ENCODE measurements at regions not wholly inside any gene's neighbourhood (a gene's known extent, or its start where the extent isn't known, plus 50 kb on each side); places are given as distances from the start of the nearest gene placed in this dataset.

GRCh38 chr13:26921918-26922317, 161.3 kb upstream of the GPR12 start:
- Histone ChIP-seq H3K4me1 (peaks cover 0 to 5% (median 0%) of the 10 kb centered on the region in 4 donors), H3K27ac (no peak overlapping the region), H3K4me3 (no peak overlapping the region), H3K27me3 (no peaks in the 10 kb centered on the region), H3K36me3 (no peaks in the 10 kb centered on the region), H3K9me3 (no peaks in the 10 kb centered on the region)
- intact Hi-C loops (cut with DNase I; ENCODE audit: low total_unique reads): no loop called here
- DNase-seq: no peak
- TF ChIP-seq, protein P1, sequence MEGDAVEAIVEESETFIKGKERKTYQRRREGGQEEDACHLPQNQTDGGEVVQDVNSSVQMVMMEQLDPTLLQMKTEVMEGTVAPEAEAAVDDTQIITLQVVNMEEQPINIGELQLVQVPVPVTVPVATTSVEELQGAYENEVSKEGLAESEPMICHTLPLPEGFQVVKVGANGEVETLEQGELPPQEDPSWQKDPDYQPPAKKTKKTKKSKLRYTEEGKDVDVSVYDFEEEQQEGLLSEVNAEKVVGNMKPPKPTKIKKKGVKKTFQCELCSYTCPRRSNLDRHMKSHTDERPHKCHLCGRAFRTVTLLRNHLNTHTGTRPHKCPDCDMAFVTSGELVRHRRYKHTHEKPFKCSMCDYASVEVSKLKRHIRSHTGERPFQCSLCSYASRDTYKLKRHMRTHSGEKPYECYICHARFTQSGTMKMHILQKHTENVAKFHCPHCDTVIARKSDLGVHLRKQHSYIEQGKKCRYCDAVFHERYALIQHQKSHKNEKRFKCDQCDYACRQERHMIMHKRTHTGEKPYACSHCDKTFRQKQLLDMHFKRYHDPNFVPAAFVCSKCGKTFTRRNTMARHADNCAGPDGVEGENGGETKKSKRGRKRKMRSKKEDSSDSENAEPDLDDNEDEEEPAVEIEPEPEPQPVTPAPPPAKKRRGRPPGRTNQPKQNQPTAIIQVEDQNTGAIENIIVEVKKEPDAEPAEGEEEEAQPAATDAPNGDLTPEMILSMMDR (IDR thresholded peaks at IDR 0.05): no peak
- no peak for TF ChIP-seq EP300 (IDR thresholded peaks at IDR 0.05; ENCODE audit: low read depth)
- no peak for TF ChIP-seq POLR2A (IDR thresholded peaks at IDR 0.05)
- no peak for TF ChIP-seq POLR2AphosphoS5 (IDR thresholded peaks at IDR 0.05)
- WGBS, 2 donors (ENCODE audit: low coverage in 1 of 2): 55 to 60% methylated on average over 2 to 7 of the region's 7 CpGs
- in situ Hi-C loops (cut with MboI; ENCODE audit: low pct_ligation_motif_present in 1 of 4, low pct_unique_long_range_greater_than_20kb in 1 of 4, low sequenced_read_pairs in 3 of 4): no loop called here

- intact Hi-C loops (cut with DNase I; ENCODE audit: low total_unique reads) (no loop called here), in situ Hi-C loops (cut with MboI; ENCODE audit: low pct_ligation_motif_present in 1 of 4, low pct_unique_long_range_greater_than_20kb in 1 of 4, low sequenced_read_pairs in 3 of 4) (no loop called here)
- Histone ChIP-seq H3K36me3 (no peaks in the 10 kb centered on the region), H3K4me1 (peaks cover 0 to 5% (median 0%) of the 10 kb centered on the region in 4 donors), H3K9me3 (no peaks in the 10 kb centered on the region), H3K27ac (no peak overlapping the region), H3K27me3 (no peaks in the 10 kb centered on the region), H3K4me3 (no peak overlapping the region)
- DNase-seq: no peak
- no peak for TF ChIP-seq POLR2A (IDR thresholded peaks at IDR 0.05)
- TF ChIP-seq EP300 (IDR thresholded peaks at IDR 0.05; ENCODE audit: low read depth): no peak
- TF ChIP-seq POLR2AphosphoS5 (IDR thresholded peaks at IDR 0.05): no peak
- TF ChIP-seq, protein P1 (IDR thresholded peaks at IDR 0.05): no peak
- WGBS, 2 donors (ENCODE audit: low coverage in 1 of 2): 88 to 97% methylated on average over 5 to 14 of the region's 14 CpGs
Measured at GRCh38 chr13:26920614-26921355, 160.2 kb upstream of the GPR12 start.

DNA sequence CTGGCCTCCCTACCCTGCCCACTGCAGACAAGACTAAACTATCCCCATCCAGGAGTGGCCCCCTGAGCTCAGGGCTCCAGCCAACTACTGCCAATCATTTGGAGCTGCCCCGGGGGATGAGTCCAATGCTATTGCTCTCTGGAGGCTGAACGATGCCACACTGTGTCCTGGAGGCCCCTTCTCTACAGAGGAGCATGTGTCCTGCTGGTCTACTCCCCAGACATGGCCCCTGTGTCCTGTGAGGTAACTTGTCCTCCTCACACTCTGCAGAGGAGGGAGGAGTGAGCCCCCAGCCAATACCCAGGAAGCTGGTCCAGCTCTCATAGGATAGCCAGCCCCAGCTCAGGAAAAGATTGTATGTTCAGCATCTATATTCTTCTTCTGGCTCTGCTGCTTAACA, 159.1 kb upstream of the GPR12 start:
- intact Hi-C loops (cut with DNase I; ENCODE audit: low total_unique reads): no loop called here

GRCh38 chr13:26919311-26919710, 158.7 kb upstream of the GPR12 start:
- in situ Hi-C loops (cut with MboI; ENCODE audit: low pct_ligation_motif_present in 1 of 4, low pct_unique_long_range_greater_than_20kb in 1 of 4, low sequenced_read_pairs in 3 of 4): no loop called here

More for the DNA sequence above, 159.1 kb upstream of the GPR12 start:
- DNase-seq: no peak
- TF ChIP-seq POLR2A (IDR thresholded peaks at IDR 0.05) (no peak), EP300 (IDR thresholded peaks at IDR 0.05; ENCODE audit: low read depth) (no peak), POLR2AphosphoS5 (IDR thresholded peaks at IDR 0.05) (no peak)
- TF ChIP-seq, protein P1 (IDR thresholded peaks at IDR 0.05): no peak
- in situ Hi-C loops (cut with MboI; ENCODE audit: low pct_ligation_motif_present in 1 of 4, low pct_unique_long_range_greater_than_20kb in 1 of 4, low sequenced_read_pairs in 3 of 4): no loop called here
- Histone ChIP-seq H3K9me3 (no peaks in the 10 kb centered on the region), H3K4me3 (no peak overlapping the region), H3K27me3 (no peaks in the 10 kb centered on the region), H3K4me1 (peaks cover 0 to 5% (median 0%) of the 10 kb centered on the region in 4 donors), H3K27ac (no peak overlapping the region), H3K36me3 (no peaks in the 10 kb centered on the region)
- 83% methylated on average over 2 of the region's 2 CpGs; no CpG with 5 or more reads in 1 of the 2 donors for WGBS, 2 donors (ENCODE audit: low coverage in 1 of 2)

More at GRCh38 chr13:26919311-26919710, 158.7 kb upstream of the GPR12 start:
- no peaks in the 10 kb centered on the region for H3K9me3 ChIP-seq
- intact Hi-C loops (cut with DNase I; ENCODE audit: low total_unique reads): no loop called here
- WGBS, 2 donors (ENCODE audit: low coverage in 1 of 2): 80 to 82% methylated on average over 1 to 7 of the region's 7 CpGs
- H3K4me3 ChIP-seq: no peak overlapping the region
- no peaks in the 10 kb centered on the region for H3K27me3 ChIP-seq
- no peaks in the 10 kb centered on the region for H3K36me3 ChIP-seq
- no peak overlapping the region for H3K27ac ChIP-seq
- peaks cover 0 to 5% (median 0%) of the 10 kb centered on the region in 4 donors for H3K4me1 ChIP-seq
- no peak for DNase-seq
- TF ChIP-seq POLR2A (IDR thresholded peaks at IDR 0.05) (no peak), EP300 (IDR thresholded peaks at IDR 0.05; ENCODE audit: low read depth) (no peak), POLR2AphosphoS5 (IDR thresholded peaks at IDR 0.05) (no peak)
- TF ChIP-seq, protein P1 (IDR thresholded peaks at IDR 0.05): no peak

Data from transverse colon (tissue), 4 donors.